ENCODE measurements at regions not wholly inside any gene's neighbourhood (a gene's known extent, or its start where the extent isn't known, plus 50 kb on each side); places are given as distances from the start of the nearest gene placed in this dataset.
"Not testable (repeated sequence)": the region's sequence is repeated elsewhere in the genome, so short reads cannot be mapped to it uniquely, and the experiment has no call there.

DNA sequence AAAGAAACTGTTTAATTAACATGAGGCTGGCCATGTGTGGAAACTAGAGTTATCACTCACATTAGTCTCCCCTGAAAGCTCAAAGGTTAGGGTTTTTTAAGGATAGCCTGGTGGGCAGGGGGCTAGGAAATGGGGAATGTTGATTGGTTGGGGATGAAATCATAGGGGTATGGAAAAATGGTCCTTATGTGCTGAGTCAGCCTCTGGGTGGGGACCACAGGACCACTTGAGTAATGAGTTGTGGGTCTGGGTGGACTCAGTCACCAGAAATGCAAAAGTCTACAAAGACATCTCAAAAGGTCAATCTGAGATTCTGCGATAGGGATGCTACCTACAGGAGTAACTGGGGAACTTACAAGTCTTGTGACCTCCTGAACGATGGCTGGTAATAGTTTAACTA lies 362.8 kb downstream of the DMAC1 start:
- Histone ChIP-seq H3K27ac (ENCODE audit: low read depth, low read length, poor library complexity, severe bottlenecking) (no peak overlapping the region), H3K4me3 (ENCODE audit: low read depth, low read length, poor library complexity, severe bottlenecking) (no peak overlapping the region), H3K4me2 (ENCODE audit: low read length) (no peak overlapping the region), H3K36me3 (ENCODE audit: insufficient read depth, low read length) (no peaks in the 10 kb centered on the region), H3K79me2 (ENCODE audit: insufficient read depth, low read depth, low read length) (no peaks in the 10 kb centered on the region), H3K4me1 (ENCODE audit: insufficient read depth, low read length, poor library complexity, severe bottlenecking) (no peaks in the 10 kb centered on the region), H4K20me1 (ENCODE audit: insufficient read depth, low read length) (no peaks in the 10 kb centered on the region), H2AFZ (ENCODE audit: low read length) (no peak overlapping the region), H3K9me2 (ENCODE audit: insufficient read depth, low read length) (no peaks in the 10 kb centered on the region), H3K9me3 (ENCODE audit: low read length) (no peaks in the 10 kb centered on the region)
- intact Hi-C loops (cut with micrococcal nuclease; ENCODE audit: unreplicated experiment) = no loop called here
- ChIA-PET POLR2A (no interaction called here), CTCF (ENCODE audit: unreplicated experiment) (no interaction called here)
- BruUV-seq (replicated peaks) = no TSS peak
- TF ChIP-seq, protein P1, sequence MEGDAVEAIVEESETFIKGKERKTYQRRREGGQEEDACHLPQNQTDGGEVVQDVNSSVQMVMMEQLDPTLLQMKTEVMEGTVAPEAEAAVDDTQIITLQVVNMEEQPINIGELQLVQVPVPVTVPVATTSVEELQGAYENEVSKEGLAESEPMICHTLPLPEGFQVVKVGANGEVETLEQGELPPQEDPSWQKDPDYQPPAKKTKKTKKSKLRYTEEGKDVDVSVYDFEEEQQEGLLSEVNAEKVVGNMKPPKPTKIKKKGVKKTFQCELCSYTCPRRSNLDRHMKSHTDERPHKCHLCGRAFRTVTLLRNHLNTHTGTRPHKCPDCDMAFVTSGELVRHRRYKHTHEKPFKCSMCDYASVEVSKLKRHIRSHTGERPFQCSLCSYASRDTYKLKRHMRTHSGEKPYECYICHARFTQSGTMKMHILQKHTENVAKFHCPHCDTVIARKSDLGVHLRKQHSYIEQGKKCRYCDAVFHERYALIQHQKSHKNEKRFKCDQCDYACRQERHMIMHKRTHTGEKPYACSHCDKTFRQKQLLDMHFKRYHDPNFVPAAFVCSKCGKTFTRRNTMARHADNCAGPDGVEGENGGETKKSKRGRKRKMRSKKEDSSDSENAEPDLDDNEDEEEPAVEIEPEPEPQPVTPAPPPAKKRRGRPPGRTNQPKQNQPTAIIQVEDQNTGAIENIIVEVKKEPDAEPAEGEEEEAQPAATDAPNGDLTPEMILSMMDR (conservative IDR thresholded peaks at IDR 0.05; ENCODE audit: low read length) = no peak
- no peak for TF ChIP-seq EZH2phosphoT487 (IDR thresholded peaks at IDR 0.05; ENCODE audit: borderline replicate concordance, low read depth, low read length)
- no peak for DNase-seq (ENCODE audit: low spot score)

DNA sequence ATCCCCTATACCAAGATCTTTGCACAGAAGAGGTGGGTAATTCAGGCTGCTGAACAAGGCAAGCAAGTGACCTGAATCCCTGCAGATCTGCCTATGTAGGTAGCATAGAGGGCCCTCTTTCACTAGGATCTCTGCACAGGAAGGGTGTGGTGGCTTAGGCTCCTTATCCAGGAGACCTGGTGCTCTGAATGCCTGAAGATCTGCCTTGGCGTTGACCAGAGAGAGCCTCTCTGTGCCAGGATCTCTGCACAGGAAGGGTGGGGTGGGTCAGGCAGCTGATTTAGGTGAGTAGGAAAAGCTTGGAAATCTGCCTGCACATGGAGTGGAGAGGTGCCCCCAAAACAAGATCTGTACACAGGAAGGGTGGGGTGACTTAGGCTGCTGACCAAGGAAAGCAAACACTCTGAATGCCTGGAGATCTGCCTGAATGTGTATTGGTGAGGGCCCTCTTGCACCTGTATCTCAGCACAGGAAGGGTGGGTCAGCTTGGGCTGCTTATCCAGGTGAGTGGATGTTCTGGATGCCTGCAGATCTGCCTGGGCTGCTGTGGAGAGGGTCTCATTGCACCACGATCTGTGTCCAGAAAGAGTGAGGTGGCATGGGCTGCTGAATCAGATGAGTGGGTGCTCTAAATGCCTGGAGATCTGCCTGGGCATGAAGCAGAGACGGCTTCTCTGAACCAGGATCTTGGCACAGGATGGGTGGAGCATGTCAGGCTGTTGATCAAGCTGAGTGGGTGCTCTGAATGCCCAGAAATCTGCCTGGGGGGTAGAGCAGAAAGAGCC lies 365.9 kb downstream of the DMAC1 start:
- Histone ChIP-seq H3K27ac (ENCODE audit: low read depth, low read length, poor library complexity, severe bottlenecking) (no peak overlapping the region), H3K36me3 (ENCODE audit: insufficient read depth, low read length) (no peaks in the 10 kb centered on the region), H3K79me2 (ENCODE audit: insufficient read depth, low read depth, low read length) (no peaks in the 10 kb centered on the region), H2AFZ (ENCODE audit: low read length) (no peak overlapping the region), H3K4me1 (ENCODE audit: insufficient read depth, low read length, poor library complexity, severe bottlenecking) (no peaks in the 10 kb centered on the region), H3K9me3 (ENCODE audit: low read length) (no peaks in the 10 kb centered on the region), H3K4me3 (ENCODE audit: low read depth, low read length, poor library complexity, severe bottlenecking) (no peak overlapping the region), H3K4me2 (ENCODE audit: low read length) (no peak overlapping the region), H4K20me1 (ENCODE audit: insufficient read depth, low read length) (no peaks in the 10 kb centered on the region), H3K9me2 (ENCODE audit: insufficient read depth, low read length) (no peaks in the 10 kb centered on the region)
- TF ChIP-seq, protein P1 (conservative IDR thresholded peaks at IDR 0.05; ENCODE audit: low read length) = no peak
- TF ChIP-seq EZH2phosphoT487 (IDR thresholded peaks at IDR 0.05; ENCODE audit: borderline replicate concordance, low read depth, low read length) = no peak
- ChIA-PET POLR2A (no interaction called here), CTCF (ENCODE audit: unreplicated experiment) (no interaction called here)
- DNase-seq (ENCODE audit: low spot score) = no peak
- no TSS peak for BruUV-seq (replicated peaks)
- intact Hi-C loops (cut with micrococcal nuclease; ENCODE audit: unreplicated experiment) = no loop called here

DNA sequence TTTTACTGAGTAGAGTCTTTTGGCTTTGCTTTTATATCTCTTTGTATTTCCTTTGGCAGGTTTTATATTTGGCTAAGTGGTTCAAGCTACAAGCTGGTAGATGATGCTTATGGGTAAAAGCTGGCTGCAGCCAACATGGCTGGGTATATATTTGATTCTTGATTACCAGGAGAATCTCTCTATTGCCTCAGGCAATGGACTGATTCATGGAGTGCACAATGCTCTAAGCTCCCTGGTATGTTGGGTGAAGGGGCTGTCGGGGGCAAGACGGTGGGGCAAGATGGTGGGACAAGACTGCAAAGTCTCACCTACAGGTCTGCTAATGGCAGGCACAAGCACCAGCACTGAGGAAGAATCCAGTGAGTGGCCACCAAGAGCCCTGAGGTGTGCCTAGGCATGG lies 366.6 kb downstream of the DMAC1 start:
- no TSS peak for BruUV-seq (replicated peaks)
- Histone ChIP-seq H3K79me2 (ENCODE audit: insufficient read depth, low read depth, low read length) (no peaks in the 10 kb centered on the region), H3K27ac (ENCODE audit: low read depth, low read length, poor library complexity, severe bottlenecking) (no peak overlapping the region), H4K20me1 (ENCODE audit: insufficient read depth, low read length) (no peaks in the 10 kb centered on the region), H3K9me3 (ENCODE audit: low read length) (no peaks in the 10 kb centered on the region), H3K9me2 (ENCODE audit: insufficient read depth, low read length) (no peaks in the 10 kb centered on the region), H2AFZ (ENCODE audit: low read length) (no peak overlapping the region), H3K4me3 (ENCODE audit: low read depth, low read length, poor library complexity, severe bottlenecking) (no peak overlapping the region), H3K4me1 (ENCODE audit: insufficient read depth, low read length, poor library complexity, severe bottlenecking) (no peaks in the 10 kb centered on the region), H3K4me2 (ENCODE audit: low read length) (no peak overlapping the region), H3K36me3 (ENCODE audit: insufficient read depth, low read length) (no peaks in the 10 kb centered on the region)
- ChIA-PET POLR2A (interaction anchor here (0.6 kb wide), 1 partner anchor 684 kb away, joined by 5 read pairs; no protein-coding TSS in a partner anchor), CTCF (ENCODE audit: unreplicated experiment) (no interaction called here)
- intact Hi-C loops (cut with micrococcal nuclease; ENCODE audit: unreplicated experiment) = no loop called here
- no peak for DNase-seq (ENCODE audit: low spot score)
- TF ChIP-seq, protein P1 (conservative IDR thresholded peaks at IDR 0.05; ENCODE audit: low read length) = no peak
- TF ChIP-seq EZH2phosphoT487 (IDR thresholded peaks at IDR 0.05; ENCODE audit: borderline replicate concordance, low read depth, low read length) = no peak

DNA sequence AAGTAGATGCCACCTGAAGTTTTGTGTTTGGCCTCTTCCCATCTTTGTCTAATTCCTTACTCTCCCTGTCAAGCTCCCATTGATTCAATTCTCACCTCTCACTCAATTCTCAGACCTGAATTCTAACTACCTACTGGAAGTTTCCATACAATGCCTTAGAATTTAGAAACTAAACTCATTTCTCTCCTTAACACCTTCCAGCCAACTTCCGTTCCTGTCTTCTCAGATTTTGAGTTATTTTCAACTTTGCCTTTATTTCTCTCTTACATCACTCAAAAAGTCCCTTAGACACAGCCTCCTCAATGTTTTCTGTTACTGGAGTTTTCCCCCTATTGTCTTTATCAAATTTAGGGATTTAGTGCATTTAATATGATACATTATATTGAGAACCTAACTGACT lies 382.2 kb downstream of the DMAC1 start:
- H3K4me3 ChIP-seq (ENCODE audit: low read depth, low read length, poor library complexity, severe bottlenecking); DNase-seq (ENCODE audit: low spot score); H3K9me3 ChIP-seq (ENCODE audit: low read length); H3K79me2 ChIP-seq (ENCODE audit: insufficient read depth, low read depth, low read length); H4K20me1 ChIP-seq (ENCODE audit: insufficient read depth, low read length); H3K36me3 ChIP-seq (ENCODE audit: insufficient read depth, low read length); H3K4me2 ChIP-seq (ENCODE audit: low read length); CTCF ChIA-PET (ENCODE audit: unreplicated experiment); H2AFZ ChIP-seq (ENCODE audit: low read length); intact Hi-C loops (cut with micrococcal nuclease; ENCODE audit: unreplicated experiment); POLR2A ChIA-PET; H3K9me2 ChIP-seq (ENCODE audit: insufficient read depth, low read length); BruUV-seq (replicated peaks); H3K27ac ChIP-seq (ENCODE audit: low read depth, low read length, poor library complexity, severe bottlenecking); H3K4me1 ChIP-seq (ENCODE audit: insufficient read depth, low read length, poor library complexity, severe bottlenecking): not testable (repeated sequence)
